Glutamatergic neuron (in vitro differentiated cells): ENCODE measurements at regions not wholly inside any gene's neighbourhood (a gene's known extent, or its start where the extent isn't known, plus 50 kb on each side); places are given as distances from the start of the nearest gene placed in this dataset.

Experiments
- DNase-seq: peaks from one replicate; pipeline ENCODE4 v3.0.0; 2022
- H3K27ac Mint-ChIP-seq: one replicate; pipeline ENCODE4 v1.8.0; 2020; ENCODE audit warnings: mild to moderate bottlenecking, mixed read lengths, inconsistent platforms; ENCODE audit not compliant: unreplicated experiment
- H3K27me3 Mint-ChIP-seq: one replicate; pipeline ENCODE4 v1.8.0; 2020; ENCODE audit warnings: mild to moderate bottlenecking, moderate library complexity, mixed read lengths, inconsistent platforms; ENCODE audit not compliant: unreplicated experiment
- H3K36me3 Mint-ChIP-seq: one replicate; pipeline ENCODE4 v1.8.0; 2020; ENCODE audit warnings: mild to moderate bottlenecking, mixed read lengths, inconsistent platforms; ENCODE audit not compliant: unreplicated experiment
- H3K4me1 Mint-ChIP-seq: one replicate; pipeline ENCODE4 v1.8.0; 2020; ENCODE audit warnings: mild to moderate bottlenecking, low read depth, mixed read lengths, inconsistent platforms; ENCODE audit not compliant: unreplicated experiment
- H3K4me3 Mint-ChIP-seq: one replicate; pipeline ENCODE4 v1.8.0; 2020; ENCODE audit warnings: mild to moderate bottlenecking, mixed read lengths, inconsistent platforms; ENCODE audit not compliant: unreplicated experiment
- H3K9me3 Mint-ChIP-seq: one replicate; pipeline ENCODE4 v1.8.0; 2020; ENCODE audit warnings: mild to moderate bottlenecking, moderate library complexity, mixed read lengths, inconsistent platforms; ENCODE audit not compliant: unreplicated experiment
- TF ChIP-seq, protein P1 (sequence below): fragments of 200-600 bp; sonication (generic); IDR thresholded peaks from one replicate; pipeline ENCODE4 v1.5.0; 2021; ENCODE audit not compliant: partially characterized antibody, unreplicated experiment

DNA sequence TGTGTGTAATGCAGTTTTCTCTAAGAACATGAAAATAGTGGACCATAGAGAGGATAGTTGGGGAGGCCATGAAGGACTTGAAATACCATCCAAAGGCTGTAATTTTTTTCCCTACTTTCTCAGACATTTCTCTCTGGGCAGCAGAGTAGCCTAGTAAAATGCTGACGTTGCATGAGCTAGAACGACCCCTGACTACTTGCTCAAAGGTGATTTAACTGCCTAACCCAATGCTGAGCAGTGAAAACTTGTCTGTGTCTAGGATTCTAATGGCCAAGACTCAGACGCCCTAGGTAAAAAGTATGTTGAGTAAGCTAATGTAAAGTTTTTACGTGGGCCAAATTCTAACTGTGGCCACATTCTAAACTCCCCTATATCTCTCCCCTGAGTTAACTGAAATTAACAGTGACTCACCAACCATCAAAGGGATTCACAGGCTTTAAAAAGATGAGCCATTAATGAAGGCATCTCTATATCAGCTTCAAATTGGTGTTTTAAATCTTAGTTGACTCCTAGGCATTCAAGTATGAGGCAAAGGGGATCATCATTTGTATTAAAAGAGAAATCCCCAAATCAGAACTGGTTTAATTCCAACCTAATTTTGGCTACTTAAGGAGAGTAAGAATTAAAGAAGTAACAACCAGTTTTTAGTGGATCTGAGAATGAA lies 121.0 kb upstream of the GAS1 start:
- Mint-ChIP-seq H3K9me3 (no peaks in the 10 kb centered on the region), H3K36me3 (no peaks in the 10 kb centered on the region), H3K27ac (no peak overlapping the region)

DNA sequence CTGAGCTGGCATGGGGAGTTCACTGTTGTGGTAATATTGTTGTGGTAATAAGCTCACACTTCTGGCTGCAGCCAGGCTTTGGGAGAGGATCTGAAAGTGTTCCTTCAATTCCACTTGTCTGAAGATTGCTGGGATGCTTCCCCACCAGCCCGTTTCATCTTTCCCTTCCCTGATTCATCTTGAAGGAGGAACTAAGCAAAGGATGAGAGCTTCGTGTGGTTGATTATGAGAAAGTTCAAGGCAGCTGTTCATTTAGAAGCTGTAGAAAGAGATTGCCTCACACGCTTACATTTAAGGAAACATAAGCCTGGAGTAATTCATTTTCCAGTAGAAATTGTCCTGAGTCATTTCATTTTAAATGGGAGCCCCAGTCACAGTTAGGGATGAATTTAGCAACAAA lies 122.4 kb upstream of the GAS1 start:
- Mint-ChIP-seq H3K27ac (no peak overlapping the region), H3K36me3 (no peaks in the 10 kb centered on the region), H3K27me3 (no peaks in the 10 kb centered on the region), H3K4me3 (no peak overlapping the region), H3K9me3 (no peaks in the 10 kb centered on the region), H3K4me1 (peaks cover 2% of the 10 kb centered on the region)
- TF ChIP-seq, protein P1, sequence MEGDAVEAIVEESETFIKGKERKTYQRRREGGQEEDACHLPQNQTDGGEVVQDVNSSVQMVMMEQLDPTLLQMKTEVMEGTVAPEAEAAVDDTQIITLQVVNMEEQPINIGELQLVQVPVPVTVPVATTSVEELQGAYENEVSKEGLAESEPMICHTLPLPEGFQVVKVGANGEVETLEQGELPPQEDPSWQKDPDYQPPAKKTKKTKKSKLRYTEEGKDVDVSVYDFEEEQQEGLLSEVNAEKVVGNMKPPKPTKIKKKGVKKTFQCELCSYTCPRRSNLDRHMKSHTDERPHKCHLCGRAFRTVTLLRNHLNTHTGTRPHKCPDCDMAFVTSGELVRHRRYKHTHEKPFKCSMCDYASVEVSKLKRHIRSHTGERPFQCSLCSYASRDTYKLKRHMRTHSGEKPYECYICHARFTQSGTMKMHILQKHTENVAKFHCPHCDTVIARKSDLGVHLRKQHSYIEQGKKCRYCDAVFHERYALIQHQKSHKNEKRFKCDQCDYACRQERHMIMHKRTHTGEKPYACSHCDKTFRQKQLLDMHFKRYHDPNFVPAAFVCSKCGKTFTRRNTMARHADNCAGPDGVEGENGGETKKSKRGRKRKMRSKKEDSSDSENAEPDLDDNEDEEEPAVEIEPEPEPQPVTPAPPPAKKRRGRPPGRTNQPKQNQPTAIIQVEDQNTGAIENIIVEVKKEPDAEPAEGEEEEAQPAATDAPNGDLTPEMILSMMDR: no peak
- DNase-seq: no peak

More for the DNA sequence above, 121.0 kb upstream of the GAS1 start:
- H3K4me1 Mint-ChIP-seq: peaks cover 2% of the 10 kb centered on the region
- no peaks in the 10 kb centered on the region for H3K27me3 Mint-ChIP-seq
- TF ChIP-seq, protein P1: no peak
- H3K4me3 Mint-ChIP-seq: no peak overlapping the region
- DNase-seq: no peak

DNA sequence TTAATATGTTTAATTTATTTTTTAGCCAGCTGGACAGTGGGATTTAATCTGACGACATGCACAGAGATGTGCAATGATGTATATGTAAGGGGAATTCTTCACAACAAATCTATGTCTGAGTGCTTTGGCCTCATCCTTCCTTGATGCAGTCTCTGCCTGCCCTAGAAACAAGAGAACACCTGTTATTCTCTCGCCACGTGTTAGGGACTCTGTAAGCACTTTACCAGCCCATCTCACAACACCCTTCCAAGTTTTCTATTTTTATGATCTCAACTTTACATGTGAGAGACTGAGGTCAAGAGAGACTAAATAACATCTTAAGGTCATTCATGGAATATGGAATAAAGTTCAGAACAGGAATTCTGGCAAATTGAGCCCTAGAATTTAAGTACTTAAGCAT lies 123.0 kb upstream of the GAS1 start:
- peaks cover 2% of the 10 kb centered on the region for H3K36me3 Mint-ChIP-seq
- DNase-seq: no peak
- TF ChIP-seq, protein P1: no peak
- H3K4me1 Mint-ChIP-seq: peaks cover 2% of the 10 kb centered on the region
- no peak overlapping the region for H3K4me3 Mint-ChIP-seq
- H3K27ac Mint-ChIP-seq: no peak overlapping the region
- no peaks in the 10 kb centered on the region for H3K27me3 Mint-ChIP-seq
- H3K9me3 Mint-ChIP-seq: no peaks in the 10 kb centered on the region

DNA sequence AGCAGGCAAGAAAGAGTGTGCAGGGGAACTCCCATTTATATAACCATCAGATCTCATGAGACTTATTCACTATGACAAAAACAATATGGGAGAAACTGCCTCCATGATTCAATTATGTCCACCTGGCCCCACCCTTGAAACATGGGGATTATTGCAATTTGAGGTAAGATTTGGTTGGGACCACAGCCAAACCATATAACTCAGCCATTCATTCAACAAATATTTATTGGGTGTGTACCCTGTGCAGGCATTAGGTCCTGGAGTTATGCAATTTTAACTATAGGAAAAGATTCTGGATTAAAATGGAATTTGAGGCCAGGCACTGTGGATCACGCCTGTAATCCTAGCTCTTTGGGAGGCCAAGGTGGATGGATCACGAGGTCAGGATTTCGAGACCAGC lies 124.2 kb upstream of the GAS1 start:
- Mint-ChIP-seq H3K27me3 (no peaks in the 10 kb centered on the region), H3K4me3 (no peak overlapping the region), H3K36me3 (peaks cover 4% of the 10 kb centered on the region), H3K4me1 (peaks cover 2% of the 10 kb centered on the region), H3K27ac (no peak overlapping the region), H3K9me3 (no peaks in the 10 kb centered on the region)
- TF ChIP-seq, protein P1: no peak
- no peak for DNase-seq

DNA sequence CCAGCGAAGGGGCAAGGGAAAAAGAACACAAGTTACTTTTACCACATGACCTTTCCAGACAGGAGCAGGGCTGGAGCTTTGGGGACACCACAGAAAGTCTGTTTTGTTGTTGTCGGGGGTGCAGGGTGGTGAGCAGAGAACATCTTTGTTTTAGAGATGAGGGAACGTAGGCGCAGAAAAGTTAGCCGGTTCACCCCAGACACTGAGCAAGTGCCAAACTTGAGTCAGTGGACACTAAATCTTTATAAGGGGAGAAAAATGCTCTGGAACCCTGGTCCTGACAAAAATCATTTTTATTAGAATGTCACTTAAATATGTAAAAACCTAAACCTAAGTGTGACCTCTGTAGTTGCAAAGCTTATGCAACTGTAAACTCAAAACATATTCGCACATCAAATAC lies 126.4 kb upstream of the GAS1 start:
- no peak for DNase-seq
- Mint-ChIP-seq H3K36me3 (peaks cover 4% of the 10 kb centered on the region), H3K4me1 (peaks cover 2% of the 10 kb centered on the region), H3K9me3 (no peaks in the 10 kb centered on the region), H3K27ac (no peak overlapping the region), H3K27me3 (no peaks in the 10 kb centered on the region), H3K4me3 (no peak overlapping the region)
- TF ChIP-seq, protein P1: no peak
